DMS53 (cell line): ENCODE measurements at regions not wholly inside any gene's neighbourhood (a gene's known extent, or its start where the extent isn't known, plus 50 kb on each side); places are given as distances from the start of the nearest gene placed in this dataset.
"Not testable (repeated sequence)": the region's sequence is repeated elsewhere in the genome, so short reads cannot be mapped to it uniquely, and the experiment has no call there.

ENCODE experiments used
- DNase-seq: peaks from one replicate; lab custom pipeline; 2025; lab: John Stamatoyannopoulos, UW

DNA sequence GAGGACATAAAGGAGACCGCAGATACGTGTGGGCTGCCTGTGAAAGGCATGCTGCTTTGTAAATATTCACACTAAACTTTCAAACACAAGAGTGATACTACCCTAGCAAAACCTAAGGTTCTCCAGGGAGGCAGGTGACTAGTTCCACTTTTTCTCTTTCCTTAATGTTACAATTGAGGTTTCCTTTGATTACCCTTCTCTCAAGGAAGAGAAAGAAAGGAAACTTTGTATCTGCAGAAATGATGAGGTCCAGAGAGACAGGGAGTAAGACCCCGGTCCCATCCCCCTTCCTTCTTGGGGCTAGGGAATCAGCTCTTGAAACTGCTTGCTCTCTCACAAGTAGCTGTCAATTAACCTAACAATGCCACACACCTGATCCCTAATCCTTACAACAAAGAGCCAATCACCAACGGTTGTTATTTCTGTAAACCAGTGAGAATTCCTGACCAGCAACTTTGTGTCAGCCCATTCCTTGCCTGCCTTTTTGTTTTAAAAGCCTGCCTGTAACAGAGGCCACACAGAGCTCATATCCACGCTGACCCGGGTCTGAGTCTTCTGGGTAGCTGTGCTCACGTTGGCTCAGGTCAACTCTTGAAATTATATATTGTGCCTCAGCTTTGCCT, 754.8 kb upstream of the FRG1 start:
- no peak for DNase-seq

- DNase-seq = no peak
Observed at GRCh38 chr4:189187531-189188052, 753.1 kb upstream of the FRG1 start.

- no peak for DNase-seq
Observed at GRCh38 chr4:189198624-189199023, 742.0 kb upstream of the FRG1 start.

GRCh38 chr4:189200353-189200752, 740.3 kb upstream of the FRG1 start:
- DNase-seq = peak; percentile 81

GRCh38 chr4:189202182-189202868, 738.3 kb upstream of the FRG1 start:
- peak; percentile 90 for DNase-seq

- DNase-seq = peak; percentile 86
Observed at GRCh38 chr4:189202869-189203271, 737.8 kb upstream of the FRG1 start.

DNA sequence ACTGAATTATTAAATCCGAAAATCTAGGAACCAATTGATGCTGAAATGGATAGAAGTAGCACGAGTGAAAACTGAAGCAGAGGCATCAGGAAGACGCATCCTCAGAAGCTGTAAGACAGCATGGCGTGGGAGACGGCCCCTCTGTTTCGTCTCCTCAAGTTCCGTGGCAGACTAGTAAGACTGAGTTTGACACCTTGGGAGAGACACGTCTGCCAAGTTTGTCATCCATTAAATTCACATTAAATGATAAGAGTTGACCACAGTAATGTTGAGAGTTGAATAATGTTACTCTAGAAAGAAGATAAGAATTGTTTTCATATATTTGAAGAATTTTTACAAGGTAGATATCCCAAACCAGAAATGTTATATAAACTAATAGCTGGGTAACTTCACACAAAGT, 736.1 kb upstream of the FRG1 start:
- DNase-seq = no peak

GRCh38 chr4:189206953-189207352, 733.7 kb upstream of the FRG1 start:
- DNase-seq = no peak

GRCh38 chr4:189207872-189208271, 732.8 kb upstream of the FRG1 start:
- no peak for DNase-seq

GRCh38 chr4:189215574-189215973, 725.1 kb upstream of the FRG1 start:
- DNase-seq = no peak

DNA sequence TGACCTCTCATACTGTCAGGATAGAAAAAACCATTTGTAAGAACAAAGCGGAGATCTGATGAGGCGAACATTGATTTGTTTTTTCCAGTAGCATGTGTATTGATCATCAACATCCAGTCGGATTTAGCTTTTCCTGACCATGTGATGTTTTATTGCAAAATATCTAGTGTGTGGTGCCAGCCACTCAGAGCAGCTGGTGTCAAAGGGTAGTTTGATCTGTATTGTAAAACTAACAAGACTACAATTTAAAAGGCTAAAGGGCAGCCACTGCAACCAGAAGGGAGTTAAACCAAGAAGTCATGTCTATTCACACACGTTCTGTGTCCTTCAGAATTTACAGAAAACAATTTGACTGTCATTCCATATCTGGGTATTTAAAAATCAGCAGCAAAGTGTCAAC, 719.0 kb upstream of the FRG1 start:
- DNase-seq = no peak

DNA sequence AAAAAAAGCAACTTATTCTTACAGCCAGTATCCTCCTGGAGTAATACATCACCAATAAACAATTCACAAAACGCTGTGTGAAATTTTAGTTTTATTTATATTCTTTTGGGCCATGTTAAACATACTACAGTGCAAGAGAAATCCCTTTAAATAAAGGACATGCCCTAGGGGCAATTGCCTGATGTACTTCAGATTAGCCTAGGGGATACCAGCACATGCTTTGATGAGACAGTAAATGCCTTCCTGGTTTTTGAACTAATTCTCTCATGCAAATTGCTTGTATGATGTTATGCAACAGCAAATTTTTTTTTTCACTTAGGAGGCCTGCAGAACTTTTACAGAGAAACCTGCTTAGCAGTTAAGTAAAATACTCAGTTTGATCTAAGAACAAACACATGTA, 711.9 kb upstream of the FRG1 start:
- DNase-seq = no peak

- DNase-seq = no peak
Observed at GRCh38 chr4:189232274-189232673, 708.4 kb upstream of the FRG1 start.

GRCh38 chr4:189233754-189234153, 706.9 kb upstream of the FRG1 start:
- not testable (repeated sequence) for DNase-seq

- DNase-seq = not testable (repeated sequence)
Observed at GRCh38 chr4:189234948-189235347, 705.7 kb upstream of the FRG1 start.

DNA sequence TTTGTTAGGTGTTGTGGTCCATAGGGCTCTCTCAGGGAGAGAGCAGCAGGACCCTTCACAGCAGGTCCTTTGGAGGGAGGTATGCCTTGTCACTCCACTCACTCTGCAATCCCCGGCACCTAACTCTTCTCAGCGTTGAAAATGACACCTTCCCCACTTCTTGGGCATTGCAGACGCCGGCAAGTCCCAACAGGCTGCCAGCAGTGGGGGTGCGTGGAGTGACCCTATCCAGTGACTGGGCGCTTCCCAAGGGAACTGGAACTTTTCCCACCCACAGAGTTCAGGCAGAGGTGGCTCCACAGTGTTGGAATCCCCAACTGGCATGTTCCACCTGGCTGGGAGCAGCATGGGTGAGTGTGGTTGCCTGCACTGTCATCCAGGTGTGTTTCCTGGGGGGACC, 705.1 kb upstream of the FRG1 start:
- no peak for DNase-seq

- not testable (repeated sequence) for DNase-seq
Observed at GRCh38 chr4:189236321-189236720, 704.4 kb upstream of the FRG1 start.

GRCh38 chr4:189237340-189237739, 703.3 kb upstream of the FRG1 start:
- peak; percentile 84 for DNase-seq

GRCh38 chr4:189255636-189256035, 685.0 kb upstream of the FRG1 start:
- DNase-seq = no peak

DNA sequence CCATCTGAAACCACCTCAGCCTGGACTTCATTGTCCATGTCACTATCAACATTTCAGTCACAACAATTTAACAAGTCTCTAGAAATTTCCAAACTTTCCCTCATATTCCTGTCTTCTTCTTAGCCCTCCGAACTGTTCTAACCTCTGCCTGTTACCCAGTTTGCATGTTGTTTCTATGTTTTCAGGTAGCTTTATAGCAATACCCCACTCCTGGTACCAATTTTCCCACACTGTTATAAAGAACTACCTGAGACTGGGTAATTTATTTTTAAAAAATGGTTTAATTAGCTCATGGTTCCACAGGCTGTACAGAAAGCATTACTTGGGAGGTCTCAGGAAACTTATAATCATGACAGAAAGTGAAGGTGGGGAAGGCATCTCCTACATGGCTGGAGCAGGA, 679.2 kb upstream of the FRG1 start:
- DNase-seq = no peak

- no peak for DNase-seq
Observed at GRCh38 chr4:189265515-189265914, 675.2 kb upstream of the FRG1 start.

DNA sequence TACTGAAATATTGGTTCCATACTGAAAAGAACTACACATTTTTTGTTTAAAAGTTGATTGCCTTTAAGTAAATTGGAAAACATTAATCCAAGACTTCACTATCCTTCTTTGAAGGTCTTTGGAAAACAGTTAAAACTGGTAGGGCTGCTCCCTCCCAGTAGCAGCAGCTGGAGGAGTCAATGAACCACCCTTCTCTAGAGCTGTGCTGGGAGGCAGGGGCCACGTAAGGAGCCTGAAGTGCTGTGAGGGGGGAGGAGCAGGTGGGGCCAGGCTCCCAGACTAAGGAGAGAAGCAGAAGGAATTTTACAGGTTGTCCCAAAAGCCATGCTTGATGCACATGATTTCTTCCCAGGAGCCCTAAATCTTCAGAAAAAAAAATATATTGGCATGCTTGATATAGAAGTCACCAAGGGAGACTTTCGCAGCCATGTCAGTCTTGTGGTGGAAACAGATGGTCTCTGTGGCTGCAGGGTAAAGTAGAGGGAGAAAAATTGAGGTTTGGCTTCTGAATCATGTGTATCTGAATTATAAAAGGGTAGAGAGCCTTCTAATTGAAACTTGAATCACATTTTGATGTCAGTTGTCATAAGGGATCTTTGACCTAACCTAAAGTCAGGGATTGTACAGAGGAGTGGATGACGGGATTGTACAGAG, 673.2 kb upstream of the FRG1 start:
- DNase-seq = no peak

DNA sequence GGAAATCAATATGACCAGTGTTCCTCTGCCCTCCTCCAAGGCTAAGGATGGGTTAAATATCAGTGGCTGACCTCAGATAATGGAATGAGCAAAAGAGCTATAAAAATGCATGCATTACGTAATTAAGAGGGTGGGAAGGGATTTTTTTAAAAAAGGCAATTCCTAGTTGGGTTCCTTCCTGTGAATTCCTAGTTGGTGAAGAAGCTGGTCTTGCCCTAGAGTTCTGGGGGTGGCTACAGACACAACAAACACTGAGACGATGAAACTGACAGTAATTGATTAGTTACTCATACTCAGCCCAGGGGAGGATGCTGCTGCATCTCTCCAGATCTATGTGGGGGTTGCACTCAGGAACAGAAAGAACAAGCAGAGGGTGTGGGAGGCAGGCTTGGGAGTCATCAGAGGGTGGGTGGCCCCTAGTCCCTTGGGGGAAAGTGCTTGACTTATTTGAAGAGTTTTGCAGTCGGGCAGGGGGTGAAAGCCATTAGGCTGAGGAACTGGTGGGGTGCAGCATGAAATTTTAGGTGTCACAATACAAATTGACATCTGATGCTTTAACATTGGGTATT, 662.0 kb upstream of the FRG1 start:
- no peak for DNase-seq
